ENCODE measurements at regions not wholly inside any gene's neighbourhood (a gene's known extent, or its start where the extent isn't known, plus 50 kb on each side); places are given as distances from the start of the nearest gene placed in this dataset.

DNA sequence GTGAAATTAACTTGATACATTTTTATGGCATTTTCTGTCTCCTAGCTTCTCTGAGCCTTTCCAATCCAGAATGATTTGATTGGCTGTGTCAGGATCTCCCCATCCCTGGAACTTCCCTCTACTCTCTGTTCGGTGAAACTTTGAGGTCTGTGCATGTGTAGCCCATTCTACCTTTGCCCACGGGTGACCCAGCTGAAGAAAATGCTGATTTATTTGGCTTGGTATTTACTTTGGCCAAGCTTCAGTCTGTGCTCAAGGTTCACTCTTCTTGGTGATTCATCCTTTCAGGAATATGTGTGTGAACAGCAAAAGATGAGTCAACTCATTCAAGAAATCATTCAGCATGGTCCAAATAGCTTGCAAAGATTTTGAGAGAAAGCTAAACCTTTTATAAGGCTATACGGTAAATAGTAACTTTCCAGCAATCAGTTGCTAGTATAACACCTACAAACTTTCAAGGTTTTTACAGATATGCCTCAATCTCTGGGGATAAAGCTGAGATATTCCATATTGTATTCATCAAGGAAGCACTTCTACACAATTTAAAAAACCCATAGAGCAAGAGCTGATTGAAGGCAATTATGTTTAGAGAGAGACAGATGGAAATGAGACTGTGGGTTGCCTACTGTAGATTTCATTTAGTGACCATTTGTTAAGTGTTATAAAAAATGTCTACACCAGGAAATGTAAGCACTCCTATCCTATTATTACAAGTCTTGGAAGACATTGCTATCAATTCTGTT, 233.9 kb upstream of the CXXC4 start:
- no peaks in the 10 kb centered on the region for H3K9me3 ChIP-seq (ENCODE audit: control insufficient read depth, low read length)
- H3K27ac ChIP-seq (ENCODE audit: low read depth, low read length, severe bottlenecking) = no peak overlapping the region
- no peaks in the 10 kb centered on the region for H3K4me1 ChIP-seq (ENCODE audit: control insufficient read depth, insufficient read depth, low read length, poor library complexity, severe bottlenecking)
- H3K4me3 ChIP-seq (ENCODE audit: extremely low read depth, insufficient read depth, low read length, poor library complexity, severe bottlenecking) = no peak overlapping the region
- H3K36me3 ChIP-seq (ENCODE audit: control insufficient read depth, insufficient read depth, low read length) = no peaks in the 10 kb centered on the region
- 68% methylated on average over 2 of the region's 3 CpGs; no CpG with 5 or more reads in 1 of the 2 experiments for WGBS, 2 experiments (ENCODE audit: insufficient coverage in 2 of 2)

- H3K4me3 ChIP-seq (ENCODE audit: extremely low read depth, insufficient read depth, low read length, poor library complexity, severe bottlenecking) = no peak overlapping the region
- H3K36me3 ChIP-seq (ENCODE audit: control insufficient read depth, insufficient read depth, low read length) = no peaks in the 10 kb centered on the region
- H3K4me1 ChIP-seq (ENCODE audit: control insufficient read depth, insufficient read depth, low read length, poor library complexity, severe bottlenecking) = no peaks in the 10 kb centered on the region
- H3K9me3 ChIP-seq (ENCODE audit: control insufficient read depth, low read length) = no peaks in the 10 kb centered on the region
- H3K27ac ChIP-seq (ENCODE audit: low read depth, low read length, severe bottlenecking) = no peak overlapping the region
Observed at GRCh38 chr4:104732766-104733165, 238.1 kb upstream of the CXXC4 start.

- Histone ChIP-seq H3K9me3 (ENCODE audit: control insufficient read depth, low read length) (no peaks in the 10 kb centered on the region), H3K4me3 (ENCODE audit: extremely low read depth, insufficient read depth, low read length, poor library complexity, severe bottlenecking) (no peak overlapping the region), H3K27ac (ENCODE audit: low read depth, low read length, severe bottlenecking) (no peak overlapping the region), H3K36me3 (ENCODE audit: control insufficient read depth, insufficient read depth, low read length) (no peaks in the 10 kb centered on the region), H3K4me1 (ENCODE audit: control insufficient read depth, insufficient read depth, low read length, poor library complexity, severe bottlenecking) (no peaks in the 10 kb centered on the region)
- WGBS, 2 experiments (ENCODE audit: insufficient coverage in 2 of 2) = 100% methylated on average over 1 of the region's 2 CpGs
Observed at GRCh38 chr4:104735174-104735573, 240.5 kb upstream of the CXXC4 start.

GRCh38 chr4:104740161-104740560, 245.5 kb upstream of the CXXC4 start:
- H3K27ac ChIP-seq (ENCODE audit: low read depth, low read length, severe bottlenecking) = no peak overlapping the region
- H3K4me3 ChIP-seq (ENCODE audit: extremely low read depth, insufficient read depth, low read length, poor library complexity, severe bottlenecking) = no peak overlapping the region
- WGBS, 2 experiments (ENCODE audit: insufficient coverage in 2 of 2) = 100% methylated on average over 2 of the region's 3 CpGs; no CpG with 5 or more reads in 1 of the 2 experiments
- no peaks in the 10 kb centered on the region for H3K36me3 ChIP-seq (ENCODE audit: control insufficient read depth, insufficient read depth, low read length)
- H3K4me1 ChIP-seq (ENCODE audit: control insufficient read depth, insufficient read depth, low read length, poor library complexity, severe bottlenecking) = no peaks in the 10 kb centered on the region
- no peaks in the 10 kb centered on the region for H3K9me3 ChIP-seq (ENCODE audit: control insufficient read depth, low read length)

- Histone ChIP-seq H3K4me3 (ENCODE audit: extremely low read depth, insufficient read depth, low read length, poor library complexity, severe bottlenecking) (no peak overlapping the region), H3K36me3 (ENCODE audit: control insufficient read depth, insufficient read depth, low read length) (no peaks in the 10 kb centered on the region), H3K9me3 (ENCODE audit: control insufficient read depth, low read length) (no peaks in the 10 kb centered on the region), H3K27ac (ENCODE audit: low read depth, low read length, severe bottlenecking) (no peak overlapping the region), H3K4me1 (ENCODE audit: control insufficient read depth, insufficient read depth, low read length, poor library complexity, severe bottlenecking) (no peaks in the 10 kb centered on the region)
- WGBS, 2 experiments (ENCODE audit: insufficient coverage in 2 of 2) = 70 to 78% methylated on average over 2 to 4 of the region's 6 CpGs
Observed at GRCh38 chr4:104743215-104743653, 248.5 kb upstream of the CXXC4 start.

- no peaks in the 10 kb centered on the region for H3K36me3 ChIP-seq (ENCODE audit: control insufficient read depth, insufficient read depth, low read length)
- no peaks in the 10 kb centered on the region for H3K9me3 ChIP-seq (ENCODE audit: control insufficient read depth, low read length)
- WGBS, 2 experiments (ENCODE audit: insufficient coverage in 2 of 2) = no CpG with 5 or more reads among the region's 1 CpG
- H3K4me1 ChIP-seq (ENCODE audit: control insufficient read depth, insufficient read depth, low read length, poor library complexity, severe bottlenecking) = no peaks in the 10 kb centered on the region
- no peak overlapping the region for H3K4me3 ChIP-seq (ENCODE audit: extremely low read depth, insufficient read depth, low read length, poor library complexity, severe bottlenecking)
- no peak overlapping the region for H3K27ac ChIP-seq (ENCODE audit: low read depth, low read length, severe bottlenecking)
Observed at GRCh38 chr4:104747635-104748034, 252.9 kb upstream of the CXXC4 start.

GRCh38 chr4:104749062-104749461, 254.4 kb upstream of the CXXC4 start:
- H3K4me3 ChIP-seq (ENCODE audit: extremely low read depth, insufficient read depth, low read length, poor library complexity, severe bottlenecking) = no peak overlapping the region
- WGBS, 2 experiments (ENCODE audit: insufficient coverage in 2 of 2) = 90 to 100% methylated on average over 1 to 2 of the region's 3 CpGs
- H3K36me3 ChIP-seq (ENCODE audit: control insufficient read depth, insufficient read depth, low read length) = no peaks in the 10 kb centered on the region
- H3K27ac ChIP-seq (ENCODE audit: low read depth, low read length, severe bottlenecking) = no peak overlapping the region
- H3K9me3 ChIP-seq (ENCODE audit: control insufficient read depth, low read length) = no peaks in the 10 kb centered on the region
- no peaks in the 10 kb centered on the region for H3K4me1 ChIP-seq (ENCODE audit: control insufficient read depth, insufficient read depth, low read length, poor library complexity, severe bottlenecking)

DNA sequence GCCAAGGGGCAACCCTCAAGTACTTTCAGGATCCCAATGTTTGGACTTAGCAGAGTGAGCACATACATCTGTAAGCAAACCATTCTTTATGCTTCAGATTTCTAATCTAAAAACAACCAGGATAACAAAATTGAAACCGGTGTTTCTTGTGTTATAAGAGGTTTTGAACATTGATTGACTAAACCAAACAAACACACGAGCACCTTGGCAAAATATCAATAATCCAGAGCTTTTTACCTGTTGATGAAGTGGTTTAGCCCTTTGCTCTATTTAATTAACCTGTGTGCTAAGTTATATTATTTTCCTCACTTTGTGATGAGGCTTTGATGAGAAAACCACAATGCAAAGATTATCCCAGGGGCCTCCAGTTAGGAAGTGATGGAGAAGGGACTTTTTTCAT, 255.3 kb upstream of the CXXC4 start:
- no CpG with 5 or more reads among the region's 2 CpGs for WGBS, 2 experiments (ENCODE audit: insufficient coverage in 2 of 2)
- Histone ChIP-seq H3K36me3 (ENCODE audit: control insufficient read depth, insufficient read depth, low read length) (no peaks in the 10 kb centered on the region), H3K9me3 (ENCODE audit: control insufficient read depth, low read length) (no peaks in the 10 kb centered on the region), H3K4me3 (ENCODE audit: extremely low read depth, insufficient read depth, low read length, poor library complexity, severe bottlenecking) (no peak overlapping the region), H3K4me1 (ENCODE audit: control insufficient read depth, insufficient read depth, low read length, poor library complexity, severe bottlenecking) (no peaks in the 10 kb centered on the region), H3K27ac (ENCODE audit: low read depth, low read length, severe bottlenecking) (no peak overlapping the region)

- 79 to 100% methylated on average over 1 to 2 of the region's 2 CpGs for WGBS, 2 experiments (ENCODE audit: insufficient coverage in 2 of 2)
- Histone ChIP-seq H3K27ac (ENCODE audit: low read depth, low read length, severe bottlenecking) (no peak overlapping the region), H3K4me1 (ENCODE audit: control insufficient read depth, insufficient read depth, low read length, poor library complexity, severe bottlenecking) (no peaks in the 10 kb centered on the region), H3K9me3 (ENCODE audit: control insufficient read depth, low read length) (no peaks in the 10 kb centered on the region), H3K4me3 (ENCODE audit: extremely low read depth, insufficient read depth, low read length, poor library complexity, severe bottlenecking) (no peak overlapping the region), H3K36me3 (ENCODE audit: control insufficient read depth, insufficient read depth, low read length) (no peaks in the 10 kb centered on the region)
Observed at GRCh38 chr4:104751468-104751867, 256.8 kb upstream of the CXXC4 start.

DNA sequence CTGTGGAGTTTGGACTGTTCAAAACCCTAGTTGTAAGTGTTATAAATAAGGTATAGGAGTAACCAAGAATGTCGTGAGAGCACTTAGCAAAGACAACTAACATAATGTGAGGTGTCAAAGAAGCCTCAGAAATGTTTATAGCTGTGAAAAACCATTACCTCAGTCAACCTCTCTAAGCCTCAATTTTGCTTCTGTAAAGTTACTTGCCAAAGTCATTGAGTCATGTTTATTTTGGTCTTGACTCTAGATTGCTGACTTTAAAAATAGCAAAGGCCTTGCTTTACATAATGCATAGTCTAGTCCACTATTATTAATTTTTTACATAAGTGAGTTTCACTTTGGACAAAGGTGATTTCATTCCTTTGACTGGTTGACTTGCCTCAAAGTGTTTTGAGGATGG, 257.6 kb upstream of the CXXC4 start:
- no peak overlapping the region for H3K4me3 ChIP-seq (ENCODE audit: extremely low read depth, insufficient read depth, low read length, poor library complexity, severe bottlenecking)
- H3K27ac ChIP-seq (ENCODE audit: low read depth, low read length, severe bottlenecking) = no peak overlapping the region
- H3K4me1 ChIP-seq (ENCODE audit: control insufficient read depth, insufficient read depth, low read length, poor library complexity, severe bottlenecking) = no peaks in the 10 kb centered on the region
- no peaks in the 10 kb centered on the region for H3K9me3 ChIP-seq (ENCODE audit: control insufficient read depth, low read length)
- no peaks in the 10 kb centered on the region for H3K36me3 ChIP-seq (ENCODE audit: control insufficient read depth, insufficient read depth, low read length)
- WGBS, 2 experiments (ENCODE audit: insufficient coverage in 2 of 2) = no CpG with 5 or more reads among the region's 1 CpG

- no peaks in the 10 kb centered on the region for H3K36me3 ChIP-seq (ENCODE audit: control insufficient read depth, insufficient read depth, low read length)
- no peaks in the 10 kb centered on the region for H3K9me3 ChIP-seq (ENCODE audit: control insufficient read depth, low read length)
- no peak overlapping the region for H3K4me3 ChIP-seq (ENCODE audit: extremely low read depth, insufficient read depth, low read length, poor library complexity, severe bottlenecking)
- WGBS, 2 experiments (ENCODE audit: insufficient coverage in 2 of 2) = no CpG with 5 or more reads among the region's 1 CpG
- H3K4me1 ChIP-seq (ENCODE audit: control insufficient read depth, insufficient read depth, low read length, poor library complexity, severe bottlenecking) = no peaks in the 10 kb centered on the region
- no peak overlapping the region for H3K27ac ChIP-seq (ENCODE audit: low read depth, low read length, severe bottlenecking)
Observed at GRCh38 chr4:104756837-104757236, 262.1 kb upstream of the CXXC4 start.
